Activated naive CD8-positive, alpha-beta T cell (primary cell): ENCODE measurements at regions not wholly inside any gene's neighbourhood (a gene's known extent, or its start where the extent isn't known, plus 50 kb on each side); places are given as distances from the start of the nearest gene placed in this dataset.

Source experiments
- H3K27ac Mint-ChIP-seq: one replicate; pipeline ENCODE4 v1.8.0; 2021; ENCODE audit warnings: mixed read lengths
- H3K27me3 Mint-ChIP-seq: one replicate; pipeline ENCODE4 v1.8.0; 2021; ENCODE audit warnings: mixed read lengths
- H3K36me3 Mint-ChIP-seq: one replicate; pipeline ENCODE4 v1.8.0; 2021; ENCODE audit warnings: mixed read lengths
- H3K4me1 Mint-ChIP-seq: one replicate; pipeline ENCODE4 v1.8.0; 2021; ENCODE audit warnings: low read depth, mixed read lengths
- H3K4me3 Mint-ChIP-seq: one replicate; pipeline ENCODE4 v1.8.0; 2021; ENCODE audit warnings: mild to moderate bottlenecking, mixed read lengths
- H3K9me3 Mint-ChIP-seq: one replicate; pipeline ENCODE4 v1.8.0; 2021; ENCODE audit warnings: low read depth, mixed read lengths

GRCh38 chr17:13393841-13394710 is 207.7 kb downstream of the HS3ST3A1 start:
- Mint-ChIP-seq H3K4me3 (no peak overlapping the region), H3K27ac (no peak overlapping the region), H3K4me1 (no peaks in the 10 kb centered on the region), H3K36me3 (no peaks in the 10 kb centered on the region), H3K9me3 (no peaks in the 10 kb centered on the region), H3K27me3 (peaks cover 2% of the 10 kb centered on the region)

GRCh38 chr17:13387952-13388351 is 213.8 kb downstream of the HS3ST3A1 start:
- Mint-ChIP-seq H3K27ac (no peak overlapping the region), H3K4me3 (no peak overlapping the region), H3K4me1 (no peaks in the 10 kb centered on the region), H3K27me3 (peaks cover 2% of the 10 kb centered on the region), H3K9me3 (no peaks in the 10 kb centered on the region), H3K36me3 (no peaks in the 10 kb centered on the region)

GRCh38 chr17:13387236-13387635 is 214.5 kb downstream of the HS3ST3A1 start:
- no peaks in the 10 kb centered on the region for H3K36me3 Mint-ChIP-seq
- no peak overlapping the region for H3K4me3 Mint-ChIP-seq
- no peak overlapping the region for H3K27ac Mint-ChIP-seq
- H3K27me3 Mint-ChIP-seq: peaks cover 2% of the 10 kb centered on the region
- H3K4me1 Mint-ChIP-seq: no peaks in the 10 kb centered on the region
- H3K9me3 Mint-ChIP-seq: no peaks in the 10 kb centered on the region

GRCh38 chr17:13385481-13385911 is 216.2 kb downstream of the HS3ST3A1 start:
- Mint-ChIP-seq H3K4me3 (no peak overlapping the region), H3K27ac (no peak overlapping the region), H3K36me3 (no peaks in the 10 kb centered on the region), H3K9me3 (no peaks in the 10 kb centered on the region), H3K4me1 (no peaks in the 10 kb centered on the region), H3K27me3 (no peaks in the 10 kb centered on the region)

DNA sequence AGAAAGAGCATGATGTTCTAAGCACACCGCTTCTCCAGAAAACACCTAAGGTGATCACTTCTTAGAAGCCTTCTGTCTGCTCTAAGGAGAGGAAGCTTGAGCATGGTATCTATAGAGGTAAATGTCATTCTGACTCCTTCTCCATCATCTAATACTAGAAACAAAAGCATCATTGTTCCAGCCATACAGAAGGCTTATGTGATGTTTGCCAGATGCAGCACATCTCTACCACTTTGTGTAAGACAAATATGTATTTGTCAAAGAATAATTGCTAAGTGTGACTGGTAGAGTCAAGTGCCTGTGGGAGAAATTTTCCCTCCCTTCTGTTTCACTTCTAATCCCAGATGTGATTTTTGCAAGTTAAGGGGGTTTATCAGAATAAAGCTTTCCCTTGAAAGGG is 217.1 kb downstream of the HS3ST3A1 start:
- Mint-ChIP-seq H3K4me3 (no peak overlapping the region), H3K36me3 (no peaks in the 10 kb centered on the region), H3K27ac (no peak overlapping the region), H3K9me3 (no peaks in the 10 kb centered on the region), H3K27me3 (no peaks in the 10 kb centered on the region), H3K4me1 (peaks cover 1% of the 10 kb centered on the region)

- peaks cover 1% of the 10 kb centered on the region for H3K4me1 Mint-ChIP-seq
- H3K27ac Mint-ChIP-seq: no peak overlapping the region
- no peaks in the 10 kb centered on the region for H3K27me3 Mint-ChIP-seq
- H3K4me3 Mint-ChIP-seq: no peak overlapping the region
- no peaks in the 10 kb centered on the region for H3K9me3 Mint-ChIP-seq
- no peaks in the 10 kb centered on the region for H3K36me3 Mint-ChIP-seq
These were observed 223.4 kb downstream of the HS3ST3A1 start for GRCh38 chr17:13378361-13378760.

DNA sequence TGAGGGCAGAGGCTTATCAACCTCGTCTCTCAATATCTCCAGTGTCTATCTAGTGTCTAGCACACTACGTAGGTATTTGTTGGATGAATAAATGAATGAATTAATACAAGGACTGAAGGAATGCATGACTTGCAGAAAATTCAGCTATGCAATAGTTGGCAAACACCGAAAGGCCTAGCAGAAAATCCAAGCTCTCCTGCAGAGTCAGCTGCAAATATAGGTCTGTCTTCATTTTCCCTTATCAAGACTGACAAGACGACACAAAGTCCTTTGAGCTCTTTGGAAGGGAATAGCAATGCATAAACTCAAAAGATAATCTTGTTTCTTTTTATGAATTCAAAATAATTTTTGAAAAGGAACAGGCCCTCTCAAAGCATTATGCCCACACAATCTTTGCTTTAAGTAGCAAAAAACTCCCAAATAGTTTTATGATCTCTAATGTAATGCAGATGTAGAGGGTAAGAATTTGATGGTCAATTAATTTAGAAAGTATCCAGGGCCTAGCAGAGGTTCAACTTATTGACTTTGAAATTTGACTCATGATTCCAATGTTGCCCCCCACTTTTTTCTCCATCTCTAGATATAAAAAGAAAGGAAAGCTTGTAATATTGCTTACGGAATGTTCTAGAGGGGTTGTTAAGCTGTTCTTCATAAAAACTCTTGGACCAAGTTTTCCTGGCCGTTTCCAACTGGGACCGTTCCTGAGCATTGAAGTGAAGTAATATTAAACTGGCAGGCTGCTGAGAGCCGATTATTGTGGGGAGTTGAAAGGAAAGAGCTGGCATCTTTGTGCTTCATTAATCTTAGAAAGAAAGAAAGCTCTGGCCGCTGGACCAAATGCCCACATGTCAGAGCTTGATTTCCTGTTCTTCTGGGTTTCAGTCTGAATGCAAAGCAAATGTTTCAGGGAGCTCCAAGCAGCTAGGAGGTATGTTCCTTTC is 227.3 kb downstream of the HS3ST3A1 start:
- no peak overlapping the region for H3K4me3 Mint-ChIP-seq
- no peaks in the 10 kb centered on the region for H3K4me1 Mint-ChIP-seq
- no peak overlapping the region for H3K27ac Mint-ChIP-seq
- no peaks in the 10 kb centered on the region for H3K36me3 Mint-ChIP-seq
- H3K9me3 Mint-ChIP-seq: no peaks in the 10 kb centered on the region
- no peaks in the 10 kb centered on the region for H3K27me3 Mint-ChIP-seq

GRCh38 chr17:13372432-13372831 is 229.3 kb downstream of the HS3ST3A1 start:
- no peaks in the 10 kb centered on the region for H3K4me1 Mint-ChIP-seq
- H3K36me3 Mint-ChIP-seq: no peaks in the 10 kb centered on the region
- no peak overlapping the region for H3K4me3 Mint-ChIP-seq
- H3K27me3 Mint-ChIP-seq: peaks cover 3% of the 10 kb centered on the region
- no peak overlapping the region for H3K27ac Mint-ChIP-seq
- H3K9me3 Mint-ChIP-seq: no peaks in the 10 kb centered on the region

DNA sequence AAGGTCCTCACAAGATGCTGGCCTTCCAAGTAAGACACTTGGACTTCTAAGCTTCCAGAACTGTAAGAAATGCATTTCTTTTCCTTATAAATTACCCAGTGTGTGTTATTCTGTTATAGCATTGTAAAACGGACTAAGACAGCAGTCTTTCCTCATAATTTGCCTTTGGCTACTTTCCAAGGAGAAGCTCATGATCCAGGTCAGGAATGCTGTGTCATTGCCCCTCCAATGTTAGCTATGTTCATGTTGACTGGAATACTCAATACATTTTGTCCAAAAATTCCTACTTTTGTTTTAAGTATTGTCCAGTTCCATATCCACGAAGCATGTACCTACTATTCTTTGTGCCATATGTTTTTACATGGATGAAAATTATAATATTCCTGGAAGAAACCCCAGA is 234.6 kb downstream of the HS3ST3A1 start:
- Mint-ChIP-seq H3K27ac (no peak overlapping the region), H3K36me3 (no peaks in the 10 kb centered on the region)

DNA sequence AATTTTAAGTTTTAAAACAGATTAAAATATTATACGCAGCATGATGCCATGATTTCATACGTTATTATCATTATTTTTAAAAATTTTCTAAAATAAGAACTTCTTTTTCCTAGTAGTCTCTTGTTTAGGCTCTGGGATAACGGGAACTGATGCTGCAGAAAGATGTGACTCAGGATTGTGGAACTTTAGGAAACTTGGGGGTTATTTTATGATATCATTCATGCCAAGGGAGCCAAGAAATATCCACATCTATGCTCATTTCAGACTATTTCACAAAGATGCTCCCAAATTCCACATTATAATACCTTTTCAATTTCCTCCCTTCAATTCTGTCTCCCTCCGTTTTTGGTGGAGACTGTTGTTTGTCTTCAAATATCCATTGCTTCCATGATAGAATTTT is 236.4 kb downstream of the HS3ST3A1 start:
- Mint-ChIP-seq H3K27me3 (peaks cover 8% of the 10 kb centered on the region), H3K9me3 (no peaks in the 10 kb centered on the region), H3K27ac (no peak overlapping the region), H3K36me3 (no peaks in the 10 kb centered on the region), H3K4me1 (no peaks in the 10 kb centered on the region), H3K4me3 (no peak overlapping the region)

More for the DNA sequence above, 234.6 kb downstream of the HS3ST3A1 start:
- Mint-ChIP-seq H3K4me1 (no peaks in the 10 kb centered on the region), H3K9me3 (no peaks in the 10 kb centered on the region), H3K4me3 (no peak overlapping the region), H3K27me3 (peaks cover 6% of the 10 kb centered on the region)

GRCh38 chr17:13363771-13364170 is 238.0 kb downstream of the HS3ST3A1 start:
- no peaks in the 10 kb centered on the region for H3K36me3 Mint-ChIP-seq
- peaks cover 5% of the 10 kb centered on the region for H3K27me3 Mint-ChIP-seq
- no peak overlapping the region for H3K27ac Mint-ChIP-seq
- no peaks in the 10 kb centered on the region for H3K9me3 Mint-ChIP-seq
- H3K4me3 Mint-ChIP-seq: no peak overlapping the region
- H3K4me1 Mint-ChIP-seq: no peaks in the 10 kb centered on the region

DNA sequence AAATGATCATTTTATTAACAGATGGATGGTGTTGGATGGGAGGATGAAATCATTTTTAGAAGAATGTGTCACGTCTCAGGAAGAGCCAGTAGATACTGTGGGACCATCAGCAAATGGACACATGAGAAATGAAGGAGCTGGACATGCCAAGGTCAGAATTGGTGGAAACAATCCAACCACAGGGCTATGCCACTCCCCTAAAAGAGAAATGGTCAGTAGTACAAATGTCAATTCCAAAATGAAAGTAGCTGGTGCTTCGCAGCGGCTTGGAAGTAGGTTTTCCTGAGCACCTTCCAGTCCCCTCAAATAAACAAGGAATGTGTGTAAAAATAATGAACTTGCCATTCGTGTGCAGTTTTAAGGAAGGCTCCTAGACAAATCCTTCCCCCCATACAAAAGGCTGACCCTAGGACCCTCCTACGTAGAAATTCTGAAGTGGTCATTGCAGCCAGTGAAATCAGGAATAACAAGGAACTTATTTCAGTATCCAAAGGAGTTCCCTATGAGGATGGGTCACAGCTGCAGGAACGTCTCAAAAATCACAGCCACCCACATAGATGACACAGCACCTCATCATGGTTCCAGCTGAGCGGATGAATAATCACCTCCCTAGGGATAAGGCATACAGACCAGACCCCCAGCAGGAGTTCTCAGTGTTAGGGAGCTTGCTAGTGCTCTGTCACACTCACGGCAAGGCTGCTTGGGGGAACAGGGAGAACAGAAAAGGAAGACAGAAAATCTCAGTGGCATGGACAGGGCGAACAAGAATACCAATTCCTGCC is 239.2 kb downstream of the HS3ST3A1 start:
- H3K4me1 Mint-ChIP-seq: no peaks in the 10 kb centered on the region
- no peak overlapping the region for H3K27ac Mint-ChIP-seq
- no peaks in the 10 kb centered on the region for H3K36me3 Mint-ChIP-seq
- no peak overlapping the region for H3K4me3 Mint-ChIP-seq
- H3K27me3 Mint-ChIP-seq: peaks cover 5% of the 10 kb centered on the region
- H3K9me3 Mint-ChIP-seq: no peaks in the 10 kb centered on the region

DNA sequence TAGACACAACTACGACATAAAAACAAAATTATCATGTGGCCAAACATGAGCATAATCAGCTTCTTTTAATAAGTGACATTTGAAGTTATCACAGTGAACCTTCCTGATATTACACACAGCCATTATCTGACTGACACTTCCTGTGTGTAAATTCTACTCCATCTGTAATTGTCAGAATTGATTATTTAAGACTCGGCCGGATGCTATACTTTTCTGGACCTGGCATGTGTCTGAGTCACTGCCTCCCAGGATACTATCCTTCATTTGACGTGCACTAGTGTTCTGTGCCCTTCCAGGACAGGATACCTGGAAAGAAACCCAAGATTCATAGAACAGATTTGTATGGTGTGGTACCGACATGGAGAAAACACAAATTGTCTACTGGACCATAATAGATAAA is 242.0 kb downstream of the HS3ST3A1 start:
- no peaks in the 10 kb centered on the region for H3K4me1 Mint-ChIP-seq

DNA sequence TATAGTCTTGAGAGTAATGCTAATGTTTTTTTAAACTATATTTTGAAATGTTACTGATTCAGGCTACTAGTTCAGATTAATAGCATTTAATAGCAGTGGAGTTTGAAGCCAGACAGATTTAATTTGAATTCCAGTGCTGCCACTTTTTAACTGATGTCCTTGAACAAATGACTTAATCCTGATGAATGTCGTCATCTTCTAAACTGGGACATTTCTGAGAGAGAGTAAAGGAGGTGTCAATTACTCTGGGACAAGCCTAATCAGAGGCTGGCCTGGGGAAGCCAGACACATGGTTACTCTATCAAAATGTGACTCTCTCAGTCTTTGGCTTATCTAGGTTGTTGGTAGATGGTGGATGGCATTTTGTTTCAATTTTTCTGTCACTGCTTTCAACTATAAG is 246.7 kb downstream of the HS3ST3A1 start:
- H3K27me3 Mint-ChIP-seq: peaks cover 5% of the 10 kb centered on the region
- no peaks in the 10 kb centered on the region for H3K36me3 Mint-ChIP-seq
- no peak overlapping the region for H3K4me3 Mint-ChIP-seq
- H3K27ac Mint-ChIP-seq: no peak overlapping the region
- H3K4me1 Mint-ChIP-seq: no peaks in the 10 kb centered on the region
- no peaks in the 10 kb centered on the region for H3K9me3 Mint-ChIP-seq

More for the DNA sequence above, 242.0 kb downstream of the HS3ST3A1 start:
- H3K27me3 Mint-ChIP-seq: peaks cover 7% of the 10 kb centered on the region
- H3K4me3 Mint-ChIP-seq: no peak overlapping the region
- no peaks in the 10 kb centered on the region for H3K9me3 Mint-ChIP-seq
- H3K27ac Mint-ChIP-seq: no peak overlapping the region
- no peaks in the 10 kb centered on the region for H3K36me3 Mint-ChIP-seq
